NCI-H82 (cell line): ENCODE measurements at regions not wholly inside any gene's neighbourhood (a gene's known extent, or its start where the extent isn't known, plus 50 kb on each side); places are given as distances from the start of the nearest gene placed in this dataset.

Experiments used
- DNase-seq: peaks from one replicate; lab custom pipeline; 2025; lab: John Stamatoyannopoulos, UW

DNA sequence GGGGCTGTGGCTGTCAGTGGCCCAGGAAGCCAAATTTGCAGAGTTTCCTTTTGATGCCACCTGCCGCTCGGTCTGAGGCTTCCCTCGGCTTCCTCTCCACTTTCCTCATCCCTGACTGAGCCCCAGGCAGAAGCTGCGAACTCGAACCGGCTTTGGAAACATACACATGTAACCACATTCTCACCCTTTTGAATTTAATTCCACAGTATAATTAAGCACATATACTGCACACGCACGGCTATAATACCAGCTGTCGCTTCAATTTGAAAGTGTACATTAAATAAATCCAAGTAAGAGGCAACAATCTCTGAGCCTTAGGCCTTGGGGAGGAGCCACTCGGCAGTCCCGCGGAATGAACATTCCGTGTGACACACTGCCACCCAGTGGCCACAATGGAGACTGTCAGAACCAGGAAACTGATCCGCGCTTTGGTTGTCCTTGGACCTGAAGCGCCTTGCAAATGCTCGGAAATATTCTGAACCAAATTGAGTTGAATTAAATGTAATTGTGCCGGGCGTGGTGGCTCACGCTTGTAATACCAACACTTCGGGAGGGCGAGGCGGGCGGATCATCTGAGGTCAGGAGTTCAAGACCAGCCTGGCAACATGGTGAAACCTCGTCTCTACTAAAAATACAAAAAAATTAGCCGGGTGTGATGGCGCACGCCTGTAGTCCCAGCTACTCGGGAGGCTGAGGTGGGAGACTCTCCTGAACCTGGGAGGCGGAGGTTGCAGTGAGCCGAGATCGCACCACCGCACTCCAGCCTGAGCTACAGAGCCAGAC is 117.9 kb upstream of the TMPO start:
- DNase-seq: peak; percentile 88

DNA sequence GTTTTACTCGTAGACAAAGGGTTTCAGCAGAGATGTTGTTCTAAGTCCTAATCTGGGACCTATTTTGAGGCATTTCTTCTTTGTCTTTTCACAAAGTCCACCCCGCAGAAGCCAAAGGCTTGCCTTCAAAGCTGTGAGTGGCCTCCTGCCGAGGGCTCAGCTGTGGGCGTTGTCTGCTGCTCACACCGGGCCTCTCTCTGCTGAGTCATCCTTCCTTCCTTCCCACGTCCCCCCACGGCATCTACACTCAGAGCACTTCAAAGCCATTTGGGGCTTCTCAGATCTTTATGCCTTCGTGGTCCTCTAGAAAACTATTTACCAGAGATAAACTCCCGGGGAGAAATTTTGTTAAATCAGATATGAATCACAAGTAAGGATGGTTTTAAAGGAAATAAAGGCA is 115.9 kb upstream of the TMPO start:
- DNase-seq: peak; percentile 22

DNA sequence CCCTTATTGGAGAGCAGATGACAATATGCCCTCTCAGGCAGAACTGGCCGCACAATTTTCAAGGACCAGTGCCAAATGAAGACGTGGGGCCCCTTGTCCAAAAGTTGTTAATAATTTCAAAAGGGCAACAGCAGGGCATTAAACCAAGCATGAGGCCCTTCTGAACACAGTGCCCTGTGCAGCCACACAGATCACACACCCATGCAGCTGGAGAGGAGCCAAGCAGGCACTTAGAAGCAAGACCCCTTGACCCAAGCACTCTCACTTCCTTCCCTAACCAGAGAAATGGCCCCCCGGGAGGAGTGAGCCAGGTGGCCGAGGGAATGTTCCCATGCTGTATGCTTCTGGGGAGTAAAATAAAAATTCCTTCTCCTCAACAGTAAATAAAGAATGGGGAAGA is 114.0 kb upstream of the TMPO start:
- peak; percentile 16 for DNase-seq

DNA sequence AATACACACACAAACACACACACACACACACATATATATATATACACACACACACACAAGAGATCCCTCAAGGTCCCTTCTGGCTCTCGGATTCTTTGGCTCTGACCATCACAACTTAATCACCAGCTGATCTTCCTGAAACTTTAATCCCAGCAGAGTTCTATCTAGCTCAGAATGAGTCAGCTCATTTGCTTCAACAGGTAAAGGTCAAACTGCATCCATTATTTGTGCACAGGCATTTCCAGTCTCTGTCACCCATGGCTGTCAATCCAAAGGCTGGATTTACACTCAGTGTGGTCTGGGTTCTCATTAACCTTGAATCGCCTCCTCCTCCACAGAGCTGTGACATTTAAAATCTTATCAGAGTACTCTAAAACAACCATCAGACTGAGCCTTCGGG is 113.3 kb upstream of the TMPO start:
- DNase-seq: peak; percentile 70

DNA sequence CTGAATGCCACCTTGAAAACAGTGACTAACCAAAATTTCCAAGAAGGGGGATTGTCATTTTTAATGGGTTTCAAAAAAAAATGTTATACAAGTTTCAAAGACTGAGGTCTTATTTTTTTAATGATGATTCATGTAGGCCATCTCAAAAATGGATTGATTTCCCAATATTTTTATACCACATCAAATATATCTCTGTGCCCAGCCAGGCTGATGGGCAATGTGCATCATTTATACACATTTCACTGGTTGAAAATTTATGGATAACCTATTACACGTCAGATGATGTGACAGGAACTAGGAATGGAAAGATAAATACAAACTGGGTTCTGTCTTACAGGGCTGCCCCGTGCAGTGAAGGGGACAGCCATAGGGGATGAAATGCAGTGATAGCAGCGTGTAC is 112.7 kb upstream of the TMPO start:
- DNase-seq: no peak

DNA sequence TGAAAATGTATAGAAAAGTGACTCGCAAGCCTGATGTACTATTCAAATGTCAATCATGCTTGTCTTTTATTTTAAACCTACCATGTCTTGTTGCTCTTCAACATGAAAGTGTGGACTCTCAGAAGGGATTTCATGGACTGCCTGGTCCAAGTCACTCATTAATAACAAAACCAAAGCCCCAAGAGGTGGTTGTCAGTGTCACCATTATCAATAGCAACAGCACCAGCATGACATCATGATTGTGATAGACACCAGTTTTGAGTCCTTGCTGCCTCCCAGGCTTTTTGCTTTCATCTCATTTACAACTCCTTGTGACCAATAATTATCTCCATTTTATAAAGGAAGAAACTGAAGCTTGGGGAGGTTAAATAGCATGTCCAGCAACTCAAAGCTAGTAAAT is 112.0 kb upstream of the TMPO start:
- DNase-seq: no peak

DNA sequence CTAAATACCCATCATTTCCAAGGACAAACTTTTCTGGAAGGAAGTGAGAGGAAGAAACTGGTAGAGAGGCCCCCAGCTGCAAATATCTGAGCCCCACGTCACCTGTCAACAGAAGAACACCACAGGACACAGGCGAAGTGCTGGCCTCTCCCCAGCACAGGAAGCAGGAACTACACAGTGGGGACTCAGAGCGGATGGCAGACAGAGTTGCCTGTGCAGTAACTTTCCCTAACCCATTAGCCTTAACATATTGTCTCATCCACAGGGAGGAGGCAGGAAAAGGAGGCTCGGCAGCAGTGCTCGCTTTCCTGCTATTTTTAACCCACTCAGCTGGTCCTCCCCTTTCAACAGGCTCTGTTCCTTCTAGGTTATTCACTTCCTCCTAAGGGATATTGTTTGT is 111.5 kb upstream of the TMPO start:
- DNase-seq: no peak

DNA sequence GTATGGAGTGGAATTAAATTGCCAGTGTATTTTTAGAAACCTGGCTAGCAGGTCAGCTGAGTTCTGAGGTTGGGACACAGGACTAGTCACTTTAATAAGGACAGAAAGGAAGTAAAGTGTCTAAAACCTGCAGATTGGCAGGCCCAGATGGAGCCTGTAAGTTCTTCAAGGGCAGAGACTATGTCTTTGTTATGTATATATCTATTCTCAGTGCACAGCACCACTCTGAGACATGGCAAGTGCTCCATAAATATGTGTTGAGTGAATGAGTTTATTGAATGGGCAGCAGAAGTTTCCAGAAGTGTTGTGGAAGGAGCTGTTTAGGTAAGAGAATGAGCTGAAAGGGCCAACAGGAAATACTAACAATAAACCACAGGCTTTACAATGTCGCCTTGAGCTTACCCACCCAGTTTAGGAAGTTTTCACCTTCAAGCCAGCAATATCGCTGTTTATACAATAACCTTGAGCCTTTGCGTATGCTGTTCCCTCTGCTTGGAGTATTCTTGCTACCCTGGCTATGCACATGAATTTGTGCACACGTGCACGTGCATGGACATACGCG is 109.5 kb upstream of the TMPO start:
- DNase-seq: no peak

DNA sequence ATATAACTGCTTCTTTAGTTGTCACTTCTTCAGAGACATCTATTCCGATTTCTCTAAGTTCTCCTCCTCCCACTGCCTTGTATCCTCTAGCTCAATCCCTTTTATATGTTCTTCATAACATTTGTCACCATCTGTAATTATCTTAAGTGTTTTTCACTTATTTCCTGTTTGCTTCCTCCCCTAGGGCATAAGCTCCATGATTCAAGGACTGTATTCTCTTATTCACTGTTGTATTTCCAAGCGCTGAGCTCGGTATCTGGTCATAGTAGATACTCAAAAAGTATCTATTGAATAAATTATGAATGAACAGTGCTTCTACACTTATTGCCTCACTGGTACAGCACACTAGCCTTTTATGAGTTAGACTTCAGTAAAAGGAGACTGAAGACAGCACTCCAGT is 109.0 kb upstream of the TMPO start:
- no peak for DNase-seq

DNA sequence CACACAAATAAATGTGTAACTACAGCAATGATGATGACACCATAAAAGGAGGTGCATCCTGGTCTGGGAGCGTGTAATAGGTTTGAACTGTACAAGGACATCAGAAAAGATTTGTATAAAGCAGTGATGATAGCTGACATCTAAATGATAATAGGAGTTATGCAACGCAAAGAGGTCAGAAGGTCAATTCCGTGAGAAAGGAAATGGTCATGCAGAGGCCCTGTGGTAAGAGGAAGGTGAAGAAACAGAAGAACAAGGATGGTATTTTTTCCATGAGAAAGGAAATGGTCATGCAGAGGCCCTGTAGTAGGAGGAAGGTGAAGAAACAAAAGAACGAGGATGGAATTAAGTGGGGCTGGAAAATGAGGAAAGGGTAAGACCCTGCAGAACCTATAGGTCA is 106.7 kb upstream of the TMPO start:
- DNase-seq: no peak

DNA sequence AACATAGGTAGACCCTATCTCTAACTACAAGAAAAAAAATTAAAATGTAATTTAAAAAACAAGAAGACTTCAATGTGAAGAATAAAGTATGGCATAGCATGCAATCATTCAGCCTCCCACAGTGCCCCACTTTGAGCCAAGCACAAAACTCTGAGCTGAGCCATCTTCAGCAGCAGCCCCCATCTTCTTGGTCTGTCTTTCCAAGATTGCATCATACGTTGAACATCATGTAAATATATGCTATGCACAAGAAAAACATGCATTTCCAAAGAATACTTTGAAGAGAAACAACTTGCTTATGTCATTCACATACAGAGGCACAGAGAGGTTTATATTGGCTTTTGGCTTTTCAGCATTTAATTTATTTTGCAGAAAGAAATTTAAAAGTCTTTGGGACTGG is 105.8 kb upstream of the TMPO start:
- no peak for DNase-seq

DNA sequence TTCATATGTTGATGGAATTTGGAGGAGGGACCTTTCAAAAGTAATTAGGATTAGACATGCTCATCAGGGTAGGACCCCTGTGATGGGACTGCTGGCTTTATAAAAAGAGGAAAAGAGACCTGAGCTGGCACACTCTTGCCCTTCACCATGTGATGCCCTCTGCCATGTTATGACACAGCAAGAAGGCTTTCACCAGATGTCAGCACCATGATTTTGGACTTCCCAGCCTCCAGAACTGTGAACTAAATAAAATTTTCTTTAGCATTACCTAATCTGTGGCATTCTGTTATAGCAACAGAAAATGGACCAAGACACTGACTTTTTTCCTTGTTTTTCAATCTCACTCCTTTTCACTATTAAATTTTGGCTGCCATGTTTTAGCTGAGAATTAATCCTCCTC is 105.0 kb upstream of the TMPO start:
- DNase-seq: no peak

DNA sequence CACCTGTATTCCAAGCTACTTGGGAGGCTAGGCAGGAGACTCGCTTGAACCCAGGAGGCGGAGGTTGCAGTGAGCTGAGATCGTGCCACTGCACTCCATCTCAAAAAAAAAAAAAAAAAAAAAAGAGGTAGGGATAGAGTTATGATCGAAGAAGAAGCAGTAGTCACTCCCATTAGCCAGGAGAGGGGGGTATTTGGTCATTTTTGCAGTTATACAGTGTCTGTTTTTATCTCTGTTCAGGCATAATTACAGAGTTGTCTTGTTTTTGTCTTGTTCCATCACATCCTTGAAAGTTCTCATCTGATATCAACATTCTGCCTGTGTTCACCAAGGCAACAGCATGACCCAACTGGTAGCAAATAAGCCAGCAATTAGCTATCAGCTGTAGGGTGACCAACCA is 98.5 kb upstream of the TMPO start:
- DNase-seq: peak; percentile 9

DNA sequence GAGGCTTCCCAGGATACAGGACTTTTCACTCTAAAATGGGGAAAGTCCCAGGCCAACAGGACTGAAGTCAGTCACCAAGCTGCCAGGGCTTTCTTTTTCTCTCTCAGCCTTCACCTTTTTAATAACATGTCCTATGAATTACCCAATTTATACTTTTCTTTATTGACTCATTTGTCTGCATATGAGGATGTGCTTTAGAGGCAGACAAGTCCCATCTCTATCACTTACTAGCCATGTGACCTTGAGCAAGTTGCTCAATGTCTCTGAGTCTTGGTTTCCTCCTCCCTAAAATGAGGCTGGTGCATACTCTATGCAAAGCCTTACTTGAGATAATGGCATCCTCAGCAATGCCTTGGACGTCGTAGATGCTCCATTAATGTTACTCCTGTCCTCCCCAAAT is 98.1 kb upstream of the TMPO start:
- no peak for DNase-seq

DNA sequence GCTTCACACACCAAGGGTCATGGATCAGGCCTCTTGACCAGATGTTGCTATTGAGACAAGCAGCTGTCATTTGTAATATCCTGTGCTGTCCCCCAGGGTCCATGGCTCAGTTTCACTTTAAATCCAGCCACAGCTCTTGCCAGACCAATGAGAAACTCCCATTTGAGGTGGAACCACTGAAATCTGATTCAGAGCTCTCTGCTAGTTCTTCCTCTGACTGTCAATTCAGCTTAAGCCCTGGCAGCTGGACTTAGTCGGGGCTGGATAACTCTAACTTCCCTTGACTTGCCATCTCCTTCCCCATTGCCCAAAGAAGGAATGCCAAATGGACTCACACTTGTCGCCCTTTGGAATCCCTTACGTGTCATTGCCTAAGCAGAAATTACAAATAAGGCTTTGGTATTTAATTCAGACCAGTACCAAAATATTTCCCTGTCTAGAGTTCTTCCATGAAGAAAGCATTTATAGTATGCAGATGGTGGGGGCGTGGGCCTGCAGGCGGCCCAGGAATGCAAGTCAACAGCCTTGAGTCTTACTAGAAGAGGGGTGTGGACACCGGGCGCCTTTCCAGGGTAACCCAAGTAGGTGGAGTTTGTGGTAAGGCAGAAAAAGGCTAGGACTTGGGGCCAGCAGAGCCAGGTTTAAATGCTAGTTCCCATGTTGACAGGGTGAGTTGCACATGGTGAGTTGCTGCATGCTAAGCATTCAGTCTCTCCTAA is 96.9 kb upstream of the TMPO start:
- DNase-seq: peak; percentile 82

DNA sequence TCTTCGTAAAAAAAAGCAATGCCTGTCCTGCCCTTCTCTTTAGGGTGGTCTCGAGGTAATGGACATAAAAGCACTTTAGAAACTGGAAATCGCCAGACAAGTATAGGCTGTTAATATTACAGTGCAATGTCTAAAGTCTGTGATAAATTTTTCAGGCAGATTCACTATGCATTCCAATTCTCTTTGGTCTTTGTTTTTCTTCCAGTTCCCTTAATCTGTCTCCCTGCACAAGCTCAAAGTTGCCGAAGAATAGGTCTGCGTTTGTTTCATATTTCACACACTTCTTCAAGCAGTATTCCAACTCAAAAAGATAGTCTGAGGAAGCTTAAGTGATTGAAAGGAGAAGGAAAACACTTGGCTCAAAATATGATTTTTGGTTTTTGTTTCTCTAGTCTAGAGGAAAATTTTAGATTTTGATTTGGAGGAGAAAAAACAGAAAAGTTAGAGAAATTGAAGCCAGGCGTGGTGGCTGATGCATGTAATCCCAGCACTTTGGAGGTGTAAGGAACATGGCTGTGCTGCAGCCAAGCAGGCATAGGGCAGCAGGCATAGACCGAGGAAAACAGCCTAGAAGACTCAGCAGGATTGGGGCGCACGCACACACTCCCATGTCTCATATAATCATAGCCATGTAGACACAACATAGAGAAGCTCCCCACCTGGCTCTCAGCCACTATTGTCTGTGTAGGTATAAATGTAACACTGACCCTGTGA is 96.2 kb upstream of the TMPO start:
- no peak for DNase-seq

DNA sequence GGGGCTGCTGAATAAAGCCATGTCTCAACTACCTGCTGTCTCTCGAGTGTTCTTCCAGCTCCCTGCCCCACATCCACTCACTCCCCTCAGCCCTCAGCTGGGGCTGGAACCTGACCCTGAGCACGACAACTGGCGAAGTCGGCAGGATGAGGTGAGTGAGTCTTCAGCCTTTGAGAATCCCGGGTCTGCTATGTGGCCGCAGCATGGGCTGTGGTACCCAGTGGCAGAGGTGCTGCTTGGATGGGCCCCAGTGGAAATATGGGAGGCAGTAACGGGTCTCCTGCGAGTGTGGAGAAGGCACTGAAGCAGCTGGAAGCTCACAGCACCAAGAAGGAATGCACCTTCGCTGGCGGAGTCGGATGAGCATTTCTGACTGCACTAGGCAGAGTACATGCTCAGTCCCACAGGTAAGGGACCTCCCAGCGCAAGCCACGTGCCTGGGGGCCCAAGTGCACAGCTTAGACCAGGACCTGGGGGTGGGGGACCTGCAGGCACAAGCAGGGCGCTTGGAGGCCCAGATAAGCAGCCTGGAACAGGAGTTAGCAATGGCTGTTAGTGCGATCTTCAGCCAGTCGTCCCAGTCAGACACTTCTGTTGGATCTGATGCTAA is 95.5 kb upstream of the TMPO start:
- DNase-seq: no peak

DNA sequence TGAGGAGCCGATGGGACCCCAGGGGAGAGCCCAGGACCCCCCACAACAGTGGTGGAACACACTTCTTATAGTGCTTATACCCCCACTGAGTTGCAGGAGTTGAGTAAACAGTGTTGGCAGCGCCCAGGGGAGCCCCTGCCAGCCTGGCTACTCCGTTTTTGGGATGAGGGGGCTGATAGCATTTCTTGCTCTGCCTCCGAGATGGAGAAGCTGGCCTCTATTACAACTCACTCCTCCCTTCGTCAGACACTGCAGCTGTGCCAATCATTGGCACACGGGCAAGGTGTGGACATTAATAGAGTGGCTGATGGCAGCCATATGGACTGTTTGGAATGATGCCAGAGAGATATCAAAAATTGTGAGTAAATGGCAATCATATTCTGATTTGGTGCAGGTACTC is 94.9 kb upstream of the TMPO start:
- DNase-seq: no peak

DNA sequence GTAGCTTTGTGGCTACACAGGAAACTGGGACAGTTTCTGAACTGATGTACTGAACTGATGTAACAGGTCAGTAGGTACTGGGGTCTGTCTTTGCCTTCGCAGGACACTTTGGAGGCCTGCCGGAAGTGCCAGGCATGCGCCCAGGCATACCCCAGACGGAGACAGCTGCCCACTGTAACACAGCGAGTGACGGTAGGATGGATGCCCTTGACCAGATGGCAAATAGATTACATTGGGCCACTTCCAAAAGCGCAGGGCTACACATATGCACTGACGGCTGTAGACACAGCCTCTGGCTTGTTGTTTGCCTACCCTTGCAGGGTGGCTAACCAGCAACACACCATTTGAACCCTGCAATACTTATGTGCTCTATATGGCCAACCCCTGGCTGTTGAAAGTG is 94.1 kb upstream of the TMPO start:
- no peak for DNase-seq

DNA sequence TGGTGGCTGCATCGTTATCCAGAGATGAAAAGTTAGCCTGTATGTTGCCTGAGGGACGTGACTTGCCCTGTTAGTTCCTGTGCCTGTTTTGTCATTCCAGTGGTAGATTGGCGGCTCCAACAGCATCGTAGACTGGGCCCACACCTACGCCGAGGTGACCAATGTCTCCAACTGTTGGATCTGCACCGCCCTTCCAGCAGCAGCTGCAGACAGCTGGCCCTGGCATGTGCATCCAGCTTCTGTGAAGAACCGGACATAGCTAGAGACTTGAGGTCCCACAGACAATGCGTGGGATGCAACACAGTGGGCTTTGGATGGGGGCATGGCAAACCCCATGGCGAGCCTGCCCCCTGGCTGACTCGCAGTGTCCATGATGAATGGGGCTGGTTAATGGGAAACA is 93.0 kb upstream of the TMPO start:
- DNase-seq: no peak

DNA sequence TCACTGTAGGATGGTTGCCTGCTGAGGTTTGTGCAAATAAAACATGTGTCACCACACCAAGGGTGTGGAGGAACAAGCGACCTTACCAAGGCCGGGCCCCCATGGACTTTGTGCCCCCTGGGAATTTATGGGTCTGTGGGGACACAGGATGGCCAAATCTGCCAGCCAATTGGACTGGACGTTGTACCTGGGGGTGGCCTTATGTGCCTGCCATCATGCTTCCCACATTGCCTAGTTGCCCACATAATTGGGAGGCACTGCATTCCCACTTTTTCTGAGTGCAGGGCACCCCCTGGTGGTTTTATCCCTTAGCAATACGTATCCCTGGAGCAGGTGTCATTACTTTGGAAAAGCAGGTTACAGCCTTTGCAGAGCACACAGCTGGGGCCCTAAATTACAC is 92.6 kb upstream of the TMPO start:
- peak; percentile 58 for DNase-seq

DNA sequence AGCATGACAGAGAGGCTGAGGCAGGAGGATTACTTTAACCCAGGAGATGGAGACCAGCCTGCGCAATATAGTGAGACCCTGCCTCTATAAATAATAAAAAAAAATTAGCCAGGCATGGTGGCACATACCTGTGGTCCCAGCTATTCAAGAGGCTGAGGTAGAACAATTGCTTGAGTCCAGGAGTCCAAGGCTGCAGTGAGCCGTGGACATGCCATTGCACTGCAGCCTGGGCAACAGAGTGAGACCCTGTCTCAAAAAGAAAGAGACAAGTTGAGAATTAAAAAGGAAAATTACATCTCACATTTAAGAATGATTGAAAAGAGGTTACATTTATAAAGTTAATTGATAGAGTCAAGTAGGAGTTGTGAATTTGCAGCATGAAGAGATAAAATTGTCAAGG is 91.4 kb upstream of the TMPO start:
- DNase-seq: no peak
